Kidney (tissue), 13 donors: ENCODE measurements at regions not wholly inside any gene's neighbourhood (a gene's known extent, or its start where the extent isn't known, plus 50 kb on each side); places are given as distances from the start of the nearest gene placed in this dataset.

Experiments
- DNase-seq, 5 donors: peaks; one replicate each; pipeline ENCODE4 v3.0.0-alpha.2; 2013 to 2020
- FAIRE-seq: peaks from 2 replicates; lab custom pipeline; 2012; peaks lifted over from hg19 to GRCh38; lab: Jason Lieb, UNC
- H3K27ac ChIP-seq, 2 donors: one replicate each; pipeline ENCODE4 v1.7.0; 2013; ENCODE audit warnings: low read depth in 2 of 2, low read length in 2 of 2, inconsistent platforms in 1 of 2
- H3K27me3 ChIP-seq: one replicate; pipeline ENCODE4 v1.7.1; 2013; ENCODE audit warnings: low read length, inconsistent platforms; ENCODE audit not compliant: control insufficient read depth, insufficient read depth
- H3K36me3 ChIP-seq, 3 donors: one replicate each; pipeline versions ENCODE4 v1.7.0 to v1.7.1; 2013; ENCODE audit warnings: low read length in 3 of 3, control low read depth in 1 of 3, inconsistent platforms in 1 of 3; ENCODE audit not compliant: insufficient read depth in 3 of 3, control insufficient read depth in 2 of 3
- H3K4me1 ChIP-seq, 3 donors: one replicate each; pipeline versions ENCODE4 v1.7.0 to v1.7.1; 2013; ENCODE audit warnings: low read length in 3 of 3, inconsistent platforms in 1 of 3, low read depth in 1 of 3; ENCODE audit not compliant: control insufficient read depth in 2 of 3, insufficient read depth in 2 of 3
- H3K4me3 ChIP-seq, 3 donors: one replicate each; pipeline versions ENCODE4 v1.7.0 to v1.8.1; 2013; ENCODE audit warnings: low read length in 3 of 3, control low read depth in 1 of 3, inconsistent platforms in 1 of 3
- H3K9ac ChIP-seq, 3 donors: one replicate each; pipeline versions ENCODE4 v1.7.0 to v1.7.1; 2013; ENCODE audit warnings: low read length in 3 of 3, control low read depth in 1 of 3, inconsistent platforms in 1 of 3
- H3K9me3 ChIP-seq, 3 donors: one replicate each; pipeline versions ENCODE4 v1.7.0 to v1.7.1; 2013; ENCODE audit warnings: low read length in 3 of 3, control low read depth in 1 of 3, inconsistent platforms in 1 of 3; ENCODE audit not compliant: control insufficient read depth in 2 of 3, insufficient read depth in 1 of 3
- intact Hi-C: fragments of 100-400 bp; cut with DNase I; formaldehyde crosslinking; loops from one replicate; pipeline ENCODE4 v1.11.1; 2022
- TF ChIP-seq, protein P1 (sequence below): IDR thresholded peaks from 3 replicates; pipeline ENCODE4 v1.5.1; 2012; ENCODE audit warnings: mild to moderate bottlenecking, moderate library complexity, borderline replicate concordance; ENCODE audit not compliant: insufficient read depth; ENCODE audit errors: extremely low read depth
- donor health status: control.
- donor health status: control.
- donor health status: control.
- donor health status: control.
- donor health status: control.
- donor health status: DM: yes; HTN: yes; CAD: no.
- donor health status: Normal renal cell carcinoma (clear cell type).

DNA sequence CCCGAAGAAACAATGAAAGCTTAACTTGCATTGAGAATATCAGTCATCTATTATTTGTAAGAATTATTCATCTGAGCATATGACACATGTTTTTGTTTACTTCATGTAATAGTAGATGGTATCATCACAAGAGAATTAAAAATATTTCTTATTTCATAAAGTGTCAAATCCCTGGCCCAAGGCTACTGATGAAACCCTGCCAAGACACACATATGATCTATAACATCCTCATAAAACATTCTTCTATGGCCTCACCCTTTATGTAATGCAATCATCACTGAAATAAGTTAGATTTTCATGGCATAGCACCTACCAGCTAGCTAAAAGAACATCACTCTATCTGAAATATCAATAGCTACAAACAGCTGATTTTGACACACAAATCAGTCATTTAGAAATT, 385.6 kb upstream of the PHF14 start:
- Histone ChIP-seq H3K9ac (no peak overlapping the region), H3K9me3 (peaks cover 0 to 4% (median 0%) of the 10 kb centered on the region in 3 donors), H3K27ac (no peak overlapping the region), H3K4me1 (no peaks in the 10 kb centered on the region), H3K4me3 (no peak overlapping the region), H3K36me3 (no peaks in the 10 kb centered on the region), H3K27me3 (no peaks in the 10 kb centered on the region)
- TF ChIP-seq, protein P1, sequence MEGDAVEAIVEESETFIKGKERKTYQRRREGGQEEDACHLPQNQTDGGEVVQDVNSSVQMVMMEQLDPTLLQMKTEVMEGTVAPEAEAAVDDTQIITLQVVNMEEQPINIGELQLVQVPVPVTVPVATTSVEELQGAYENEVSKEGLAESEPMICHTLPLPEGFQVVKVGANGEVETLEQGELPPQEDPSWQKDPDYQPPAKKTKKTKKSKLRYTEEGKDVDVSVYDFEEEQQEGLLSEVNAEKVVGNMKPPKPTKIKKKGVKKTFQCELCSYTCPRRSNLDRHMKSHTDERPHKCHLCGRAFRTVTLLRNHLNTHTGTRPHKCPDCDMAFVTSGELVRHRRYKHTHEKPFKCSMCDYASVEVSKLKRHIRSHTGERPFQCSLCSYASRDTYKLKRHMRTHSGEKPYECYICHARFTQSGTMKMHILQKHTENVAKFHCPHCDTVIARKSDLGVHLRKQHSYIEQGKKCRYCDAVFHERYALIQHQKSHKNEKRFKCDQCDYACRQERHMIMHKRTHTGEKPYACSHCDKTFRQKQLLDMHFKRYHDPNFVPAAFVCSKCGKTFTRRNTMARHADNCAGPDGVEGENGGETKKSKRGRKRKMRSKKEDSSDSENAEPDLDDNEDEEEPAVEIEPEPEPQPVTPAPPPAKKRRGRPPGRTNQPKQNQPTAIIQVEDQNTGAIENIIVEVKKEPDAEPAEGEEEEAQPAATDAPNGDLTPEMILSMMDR: no peak
- DNase-seq (no peak), FAIRE-seq (no peak)
- intact Hi-C loops: no loop called here

DNA sequence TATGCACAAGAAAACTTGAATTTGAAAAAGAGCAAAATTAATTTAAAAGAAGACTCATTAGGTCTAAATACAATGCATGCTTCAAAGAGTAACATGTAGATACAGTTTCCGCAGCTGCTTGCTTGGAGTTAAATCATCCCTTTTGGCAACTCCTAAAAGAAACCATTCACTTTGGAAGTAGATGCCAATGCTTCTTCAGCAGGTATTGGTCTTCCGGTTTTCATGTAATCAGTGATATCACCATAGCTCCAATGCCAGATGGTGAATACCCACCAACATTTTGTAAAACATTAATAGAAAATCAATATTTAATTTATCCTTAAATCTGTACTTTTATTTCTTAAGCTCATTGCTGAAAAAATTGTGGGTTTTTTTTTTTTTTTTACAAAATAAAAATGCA, 381.1 kb upstream of the PHF14 start:
- TF ChIP-seq, protein P1: no peak
- no peak for DNase-seq
- Histone ChIP-seq H3K27ac (no peak overlapping the region), H3K27me3 (no peaks in the 10 kb centered on the region), H3K4me3 (no peak overlapping the region), H3K9ac (no peak overlapping the region), H3K36me3 (no peaks in the 10 kb centered on the region), H3K4me1 (no peaks in the 10 kb centered on the region), H3K9me3 (peaks cover 0 to 4% (median 0%) of the 10 kb centered on the region in 3 donors)
- intact Hi-C loops: no loop called here
- FAIRE-seq: no peak

DNA sequence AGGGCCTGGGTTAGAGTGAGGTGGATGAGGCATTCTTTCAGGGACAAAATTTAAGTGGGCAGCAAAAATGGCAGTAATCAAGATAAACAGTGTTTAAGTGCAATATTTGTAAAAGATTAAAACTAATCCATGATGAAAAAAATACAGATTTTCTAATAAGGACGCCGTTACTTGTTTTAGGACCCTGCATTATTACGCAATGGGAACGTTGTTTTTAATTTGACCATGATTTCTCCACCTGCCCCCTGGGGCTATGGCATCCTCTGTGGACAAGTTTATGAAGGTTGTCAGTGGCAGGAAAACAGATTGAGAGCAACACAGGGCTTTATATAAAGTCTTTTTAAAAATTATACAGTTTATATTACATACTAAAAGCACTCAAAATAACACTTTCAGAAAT, 380.6 kb upstream of the PHF14 start:
- TF ChIP-seq, protein P1: no peak
- Histone ChIP-seq H3K27ac (no peak overlapping the region), H3K4me1 (no peaks in the 10 kb centered on the region), H3K27me3 (no peaks in the 10 kb centered on the region), H3K4me3 (no peak overlapping the region), H3K9ac (no peak overlapping the region), H3K9me3 (peaks cover 0 to 4% (median 0%) of the 10 kb centered on the region in 3 donors), H3K36me3 (no peaks in the 10 kb centered on the region)
- intact Hi-C loops: no loop called here
- DNase-seq (no peak), FAIRE-seq (no peak)

DNA sequence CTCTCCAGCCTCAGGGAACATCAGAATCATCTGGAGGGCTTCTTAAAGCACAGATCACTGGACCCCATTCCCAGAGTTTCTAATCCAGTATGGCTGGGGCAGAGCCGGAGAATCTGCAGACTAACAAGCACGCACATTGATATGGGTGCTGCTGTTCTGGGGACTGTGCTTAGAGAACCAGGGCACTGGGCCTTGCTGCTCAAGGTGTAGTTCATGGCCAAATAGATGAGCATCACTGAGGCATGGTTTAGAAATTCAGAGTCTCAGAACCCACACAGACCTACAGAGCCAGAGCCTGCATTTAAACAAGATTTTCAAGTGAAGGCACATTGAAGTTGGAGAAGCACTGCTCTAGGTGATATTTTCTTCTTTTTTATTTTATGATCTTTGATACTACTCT, 376.8 kb upstream of the PHF14 start:
- H3K27me3 ChIP-seq: no peaks in the 10 kb centered on the region
- TF ChIP-seq, protein P1: no peak
- H3K9ac ChIP-seq: no peak overlapping the region
- no peaks in the 10 kb centered on the region for H3K36me3 ChIP-seq
- intact Hi-C loops: no loop called here
- DNase-seq (no peak), FAIRE-seq (no peak)
- H3K4me3 ChIP-seq: no peak overlapping the region
- H3K4me1 ChIP-seq: no peaks in the 10 kb centered on the region
- H3K27ac ChIP-seq: no peak overlapping the region
- H3K9me3 ChIP-seq: no peaks in the 10 kb centered on the region
